Astrocyte (in vitro differentiated cells and primary cell): ENCODE measurements at regions not wholly inside any gene's neighbourhood (a gene's known extent, or its start where the extent isn't known, plus 50 kb on each side); places are given as distances from the start of the nearest gene placed in this dataset.

Experiments
- DNase-seq: peaks from one replicate; pipeline ENCODE4 v3.0.0-alpha.2; 2010; ENCODE audit warnings: low read depth
- FAIRE-seq: peaks from 2 replicates; lab custom pipeline; 2011; peaks lifted over from hg19 to GRCh38; lab: Jason Lieb, UNC
- H2AFZ ChIP-seq: 2 replicates; pipeline ENCODE4 v1.6.0; 2012; ENCODE audit warnings: low read depth, low read length, inconsistent platforms
- H3K27ac ChIP-seq: 2 replicates; pipeline ENCODE4 v1.5.1; 2011; ENCODE audit warnings: low read depth, low read length, inconsistent platforms
- H3K27me3 ChIP-seq: 2 replicates; pipeline ENCODE4 v1.6.0; 2011; ENCODE audit warnings: low read length, inconsistent platforms; ENCODE audit not compliant: insufficient read depth
- H3K36me3 ChIP-seq: 2 replicates; pipeline ENCODE4 v1.5.1; 2011; ENCODE audit warnings: low read length, inconsistent platforms; ENCODE audit not compliant: insufficient read depth
- H3K4me1 ChIP-seq: 2 replicates; pipeline ENCODE4 v1.5.1; 2011; ENCODE audit warnings: low read length, inconsistent platforms; ENCODE audit not compliant: insufficient read depth
- H3K4me2 ChIP-seq: 2 replicates; pipeline ENCODE4 v1.6.0; 2012; ENCODE audit warnings: low read length, inconsistent platforms
- H3K4me3 ChIP-seq: 2 replicates; pipeline ENCODE4 v1.5.1; 2011; ENCODE audit warnings: low read depth, mild to moderate bottlenecking, low read length, inconsistent platforms; ENCODE audit not compliant: insufficient read depth
- H3K79me2 ChIP-seq: 2 replicates; pipeline ENCODE4 v1.6.0; 2012; ENCODE audit warnings: mild to moderate bottlenecking, low read length, inconsistent platforms; ENCODE audit not compliant: insufficient read depth
- H3K9ac ChIP-seq: 2 replicates; pipeline ENCODE4 v1.6.0; 2012; ENCODE audit warnings: mild to moderate bottlenecking, low read length, inconsistent platforms
- H3K9me3 ChIP-seq: 2 replicates; pipeline ENCODE4 v1.5.1; 2012; ENCODE audit warnings: low read depth, mild to moderate bottlenecking, low read length, inconsistent platforms; ENCODE audit not compliant: insufficient read depth
- H4K20me1 ChIP-seq: 2 replicates; pipeline ENCODE4 v1.6.0; 2012; ENCODE audit warnings: low read length, inconsistent platforms; ENCODE audit not compliant: insufficient read depth
- H3K27ac Mint-ChIP-seq: one replicate; pipeline ENCODE4 v1.8.0; 2021; ENCODE audit warnings: mild to moderate bottlenecking, mixed read lengths; ENCODE audit not compliant: unreplicated experiment
- H3K27me3 Mint-ChIP-seq: one replicate; pipeline ENCODE4 v1.8.0; 2021; ENCODE audit warnings: low read depth, mixed read lengths; ENCODE audit not compliant: unreplicated experiment
- H3K36me3 Mint-ChIP-seq: one replicate; pipeline ENCODE4 v1.8.0; 2021; ENCODE audit warnings: low read depth, mixed read lengths; ENCODE audit not compliant: unreplicated experiment
- H3K4me1 Mint-ChIP-seq: one replicate; pipeline ENCODE4 v1.8.0; 2021; ENCODE audit warnings: low read depth, mixed read lengths; ENCODE audit not compliant: unreplicated experiment
- H3K4me3 Mint-ChIP-seq: one replicate; pipeline ENCODE4 v1.8.0; 2021; ENCODE audit warnings: mild to moderate bottlenecking, moderate library complexity, mixed read lengths; ENCODE audit not compliant: unreplicated experiment
- H3K9me3 Mint-ChIP-seq: one replicate; pipeline ENCODE4 v1.8.0; 2021; ENCODE audit warnings: mild to moderate bottlenecking, mixed read lengths; ENCODE audit not compliant: unreplicated experiment
- EZH2 ChIP-seq: IDR thresholded peaks from 2 replicates; pipeline ENCODE4 v1.6.1; 2012; ENCODE audit warnings: mild to moderate bottlenecking, low read length, inconsistent platforms; ENCODE audit not compliant: insufficient read depth
- TF ChIP-seq, protein P1 (sequence below): IDR thresholded peaks from 2 replicates; pipeline ENCODE4 v1.5.1; 2011; ENCODE audit warnings: low read depth, mild to moderate bottlenecking, inconsistent platforms, low read length, moderate library complexity; ENCODE audit not compliant: insufficient read depth

GRCh38 chr5:54889826-54890225 lies 95.6 kb downstream of the ESM1 start:
- H3K9ac ChIP-seq, result no peak overlapping the region
- no peaks in the 10 kb centered on the region for H3K9me3 ChIP-seq
- no peak overlapping the region for H2AFZ ChIP-seq
- no peaks in the 10 kb centered on the region for H3K36me3 Mint-ChIP-seq
- no peak overlapping the region for H3K27ac ChIP-seq
- FAIRE-seq, result peak; percentile 86
- no peak overlapping the region for H3K4me3 ChIP-seq
- DNase-seq, result peak; percentile 90
- no peaks in the 10 kb centered on the region for H3K79me2 ChIP-seq
- TF ChIP-seq, protein P1, sequence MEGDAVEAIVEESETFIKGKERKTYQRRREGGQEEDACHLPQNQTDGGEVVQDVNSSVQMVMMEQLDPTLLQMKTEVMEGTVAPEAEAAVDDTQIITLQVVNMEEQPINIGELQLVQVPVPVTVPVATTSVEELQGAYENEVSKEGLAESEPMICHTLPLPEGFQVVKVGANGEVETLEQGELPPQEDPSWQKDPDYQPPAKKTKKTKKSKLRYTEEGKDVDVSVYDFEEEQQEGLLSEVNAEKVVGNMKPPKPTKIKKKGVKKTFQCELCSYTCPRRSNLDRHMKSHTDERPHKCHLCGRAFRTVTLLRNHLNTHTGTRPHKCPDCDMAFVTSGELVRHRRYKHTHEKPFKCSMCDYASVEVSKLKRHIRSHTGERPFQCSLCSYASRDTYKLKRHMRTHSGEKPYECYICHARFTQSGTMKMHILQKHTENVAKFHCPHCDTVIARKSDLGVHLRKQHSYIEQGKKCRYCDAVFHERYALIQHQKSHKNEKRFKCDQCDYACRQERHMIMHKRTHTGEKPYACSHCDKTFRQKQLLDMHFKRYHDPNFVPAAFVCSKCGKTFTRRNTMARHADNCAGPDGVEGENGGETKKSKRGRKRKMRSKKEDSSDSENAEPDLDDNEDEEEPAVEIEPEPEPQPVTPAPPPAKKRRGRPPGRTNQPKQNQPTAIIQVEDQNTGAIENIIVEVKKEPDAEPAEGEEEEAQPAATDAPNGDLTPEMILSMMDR, result no peak
- TF ChIP-seq EZH2, result no peak
- peak overlapping the region; percentile 64 for H3K4me3 Mint-ChIP-seq
- H3K4me2 ChIP-seq, result peak overlapping the region; percentile 54
- peaks cover 1% of the 10 kb centered on the region for H3K9me3 Mint-ChIP-seq
- H3K4me1 Mint-ChIP-seq, result peaks cover 36% of the 10 kb centered on the region
- peaks cover 8% of the 10 kb centered on the region for H3K27me3 ChIP-seq
- H4K20me1 ChIP-seq, result no peaks in the 10 kb centered on the region
- H3K36me3 ChIP-seq, result no peaks in the 10 kb centered on the region
- H3K27ac Mint-ChIP-seq, result peak overlapping the region; percentile 93
- H3K4me1 ChIP-seq, result peaks cover 10% of the 10 kb centered on the region
- H3K27me3 Mint-ChIP-seq, result peaks cover 24% of the 10 kb centered on the region

GRCh38 chr5:54887663-54888062 lies 97.7 kb downstream of the ESM1 start:
- no peak overlapping the region for H3K27ac Mint-ChIP-seq
- H3K4me2 ChIP-seq, result no peak overlapping the region
- peaks cover 41% of the 10 kb centered on the region for H3K4me1 Mint-ChIP-seq
- peaks cover 14% of the 10 kb centered on the region for H3K27me3 ChIP-seq
- peaks cover 40% of the 10 kb centered on the region for H3K27me3 Mint-ChIP-seq
- H3K79me2 ChIP-seq, result no peaks in the 10 kb centered on the region
- H3K9me3 Mint-ChIP-seq, result peaks cover 1% of the 10 kb centered on the region
- no peaks in the 10 kb centered on the region for H4K20me1 ChIP-seq
- H3K9ac ChIP-seq, result no peak overlapping the region
- FAIRE-seq (no peak), DNase-seq (no peak)
- peaks cover 2% of the 10 kb centered on the region for H3K36me3 Mint-ChIP-seq
- no peak for TF ChIP-seq EZH2
- TF ChIP-seq, protein P1, result no peak
- H3K4me1 ChIP-seq, result peaks cover 10% of the 10 kb centered on the region
- no peak overlapping the region for H2AFZ ChIP-seq
- H3K4me3 Mint-ChIP-seq, result no peak overlapping the region
- H3K36me3 ChIP-seq, result no peaks in the 10 kb centered on the region
- no peak overlapping the region for H3K4me3 ChIP-seq
- H3K27ac ChIP-seq, result no peak overlapping the region
- H3K9me3 ChIP-seq, result no peaks in the 10 kb centered on the region

DNA sequence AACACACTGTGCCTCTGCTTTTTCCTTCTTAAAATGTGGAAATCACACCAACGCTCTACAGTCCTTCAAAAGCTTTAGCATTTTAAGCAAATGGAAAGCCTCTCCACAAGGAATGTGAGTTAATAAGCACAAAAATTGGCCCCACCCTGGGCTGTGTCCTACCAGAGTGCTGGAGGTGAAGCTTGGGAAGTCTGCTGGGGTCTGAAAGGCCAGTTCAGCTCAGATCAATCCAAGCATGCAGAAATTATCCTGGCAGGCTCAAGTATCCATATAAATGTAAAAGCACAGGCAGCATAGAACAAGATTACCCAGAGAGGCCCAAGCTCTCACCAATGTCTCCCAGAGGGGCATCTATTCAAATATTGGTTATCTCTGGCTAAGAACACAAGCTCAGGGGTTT lies 98.5 kb downstream of the ESM1 start:
- peaks cover 42% of the 10 kb centered on the region for H3K27me3 Mint-ChIP-seq
- no peak overlapping the region for H3K4me3 ChIP-seq
- TF ChIP-seq EZH2, result no peak
- TF ChIP-seq, protein P1, result no peak
- H3K36me3 Mint-ChIP-seq, result peaks cover 2% of the 10 kb centered on the region
- no peak overlapping the region for H3K4me3 Mint-ChIP-seq
- no peaks in the 10 kb centered on the region for H3K9me3 ChIP-seq
- no peak overlapping the region for H3K4me2 ChIP-seq
- H3K27ac Mint-ChIP-seq, result no peak overlapping the region
- H3K79me2 ChIP-seq, result no peaks in the 10 kb centered on the region
- peaks cover 41% of the 10 kb centered on the region for H3K4me1 Mint-ChIP-seq
- H3K27ac ChIP-seq, result no peak overlapping the region
- H3K36me3 ChIP-seq, result no peaks in the 10 kb centered on the region
- FAIRE-seq (no peak), DNase-seq (no peak)
- peaks cover 1% of the 10 kb centered on the region for H3K9me3 Mint-ChIP-seq
- H3K9ac ChIP-seq, result no peak overlapping the region
- H2AFZ ChIP-seq, result no peak overlapping the region
- peaks cover 14% of the 10 kb centered on the region for H3K27me3 ChIP-seq
- no peaks in the 10 kb centered on the region for H4K20me1 ChIP-seq
- peaks cover 10% of the 10 kb centered on the region for H3K4me1 ChIP-seq
